ENCODE measurements at regions not wholly inside any gene's neighbourhood (a gene's known extent, or its start where the extent isn't known, plus 50 kb on each side); places are given as distances from the start of the nearest gene placed in this dataset.
A peak's percentile ranks its signal among the peaks of the same experiment; 100 is the strongest.

GRCh38 chr2:150997066-150997465 lies 264.6 kb downstream of the RBM43 start:
- no peak for TF ChIP-seq CTCF (conservative IDR thresholded peaks at IDR 0.05)
- no peak overlapping the region for H4K91ac ChIP-seq (ENCODE audit: insufficient read length, low read depth, low read length)
- no peaks in the 10 kb centered on the region for H3K9me3 Mint-ChIP-seq
- WGBS (ENCODE audit: extremely low coverage, insufficient read length, low lambda C conversion rate): no CpG with 5 or more reads among the region's 4 CpGs
- H3K14ac ChIP-seq (ENCODE audit: insufficient read depth, low read length): no peak overlapping the region
- no peak overlapping the region for H2BK12ac ChIP-seq (ENCODE audit: insufficient read length, low read depth, low read length)
- no peaks in the 10 kb centered on the region for H3K79me2 ChIP-seq (ENCODE audit: insufficient read depth, low read length)
- no peaks in the 10 kb centered on the region for H3K27me3 Mint-ChIP-seq (ENCODE audit: low read depth)
- H3K27ac Mint-ChIP-seq: no peak overlapping the region
- no peak overlapping the region for H3T11ph ChIP-seq (ENCODE audit: low read length)
- H3K18ac ChIP-seq (ENCODE audit: insufficient read length, low read depth, low read length): no peak overlapping the region
- no peak overlapping the region for H4K5ac ChIP-seq (ENCODE audit: insufficient read length, low read depth, low read length)
- no peak overlapping the region for H4K8ac ChIP-seq (replicated peaks; ENCODE audit: insufficient read length, low read depth, low read length)
- no peak overlapping the region for H3K4me3 Mint-ChIP-seq
- no peaks in the 10 kb centered on the region; a peak in 1 of 7 replicates for H3K36me3 Mint-ChIP-seq (ENCODE audit: insufficient read depth in 1 of 3, low read depth in 3 of 3)
- DNase-seq: no peak
- H3K9me3 ChIP-seq (ENCODE audit: control insufficient read depth, low read depth, low read length): no peaks in the 10 kb centered on the region
- no peaks in the 10 kb centered on the region for H3K4me1 Mint-ChIP-seq
- no peak overlapping the region for H3K23ac ChIP-seq (ENCODE audit: insufficient read length, low read depth, low read length)
- H2BK5ac ChIP-seq (ENCODE audit: insufficient read length, low read length): no peak overlapping the region
- no peak overlapping the region for H2BK15ac ChIP-seq (ENCODE audit: low read depth, low read length)
- H2AK5ac ChIP-seq (ENCODE audit: insufficient read length, low read length): no peak overlapping the region
- H3K4ac ChIP-seq (ENCODE audit: low read depth, low read length): no peak overlapping the region
- H2BK120ac ChIP-seq (ENCODE audit: low read depth, low read length, poor library complexity, severe bottlenecking): no peak overlapping the region
- no peak overlapping the region for H3K56ac ChIP-seq (ENCODE audit: insufficient read length, low read depth, low read length)
- H3K9ac ChIP-seq (ENCODE audit: extremely low read depth, insufficient read length, low read length): no peak overlapping the region
- H3K4me1 ChIP-seq (ENCODE audit: insufficient read depth, low read length): no peaks in the 10 kb centered on the region
- no peaks in the 10 kb centered on the region for H3K23me2 ChIP-seq (ENCODE audit: insufficient read length, low read depth, low read length, poor library complexity, severe bottlenecking)
- H2BK20ac ChIP-seq (ENCODE audit: low read depth, low read length, poor library complexity, severe bottlenecking): no peak overlapping the region
- peak overlapping the region; percentile 40 for H2AFZ ChIP-seq (ENCODE audit: low read length)
- H4K20me1 ChIP-seq (ENCODE audit: control insufficient read depth, insufficient read depth, insufficient read length): no peaks in the 10 kb centered on the region
- H3K27ac ChIP-seq (ENCODE audit: insufficient read length, low read depth, low read length): no peak overlapping the region
- H3K4me2 ChIP-seq (ENCODE audit: insufficient read depth, insufficient read length, low read length): no peak overlapping the region
- H3K27me3 ChIP-seq (ENCODE audit: insufficient read depth, low read length): no peaks in the 10 kb centered on the region
- no peaks in the 10 kb centered on the region for H3K79me1 ChIP-seq (ENCODE audit: insufficient read depth, low read depth, low read length, poor library complexity, severe bottlenecking)

Measured in H9 (cell line).